Inflammatory macrophage treated with lipopolysaccharide for 1 hour (primary cell): ENCODE measurements at regions not wholly inside any gene's neighbourhood (a gene's known extent, or its start where the extent isn't known, plus 50 kb on each side); places are given as distances from the start of the nearest gene placed in this dataset.
A peak's percentile ranks its signal among the peaks of the same experiment; 100 is the strongest.

Experiments used
- DNase-seq, 2 donors: peaks; one replicate each; pipeline ENCODE4 v3.0.0-alpha.2; 2020 to 2022

DNA sequence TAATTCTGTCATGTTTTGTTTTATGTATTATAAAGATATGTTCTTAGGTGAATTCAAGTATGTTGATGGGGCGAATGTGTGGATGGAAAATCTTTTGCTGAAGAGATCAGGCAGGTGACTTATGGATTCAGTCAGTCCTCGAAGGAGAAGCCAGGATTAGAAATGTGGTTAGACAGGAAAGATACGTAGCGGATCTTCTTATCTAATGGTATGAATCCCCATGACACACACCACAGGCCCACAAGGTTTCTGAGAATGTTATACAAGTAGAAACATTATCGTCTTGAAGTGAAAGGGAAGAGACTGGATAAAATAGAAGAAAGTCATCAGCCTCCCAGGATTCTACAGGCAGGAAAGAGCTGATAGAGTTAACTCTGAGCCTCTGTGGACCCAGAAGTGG, 69.0 kb upstream of the RFXAP start:
- DNase-seq, result no peak

- no peak for DNase-seq
These were observed 68.6 kb upstream of the RFXAP start for GRCh38 chr13:36750461-36750860.

- no peak for DNase-seq
These were observed 68.1 kb upstream of the RFXAP start for GRCh38 chr13:36750946-36751345.

DNA sequence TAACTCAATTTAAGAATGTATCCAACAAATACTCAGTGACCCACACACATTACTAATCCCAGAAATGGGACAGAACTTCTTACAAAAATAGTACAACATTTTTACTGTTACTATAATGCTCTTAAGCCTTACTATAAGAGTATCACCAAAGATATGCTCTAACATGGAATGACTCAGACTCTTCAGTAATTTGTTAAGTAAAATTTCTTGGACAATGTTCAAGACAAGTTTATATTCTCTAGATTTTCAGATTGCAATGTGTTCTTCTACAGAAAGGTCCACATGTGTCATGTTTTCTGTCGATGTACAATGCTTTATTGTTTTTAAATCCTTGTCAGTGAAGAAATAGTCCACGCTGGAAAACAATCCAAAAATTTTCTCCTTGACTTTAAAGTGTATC, 66.3 kb upstream of the RFXAP start:
- DNase-seq, result no peak

- DNase-seq, result no peak
These were observed 65.8 kb upstream of the RFXAP start for GRCh38 chr13:36753176-36753575.

DNA sequence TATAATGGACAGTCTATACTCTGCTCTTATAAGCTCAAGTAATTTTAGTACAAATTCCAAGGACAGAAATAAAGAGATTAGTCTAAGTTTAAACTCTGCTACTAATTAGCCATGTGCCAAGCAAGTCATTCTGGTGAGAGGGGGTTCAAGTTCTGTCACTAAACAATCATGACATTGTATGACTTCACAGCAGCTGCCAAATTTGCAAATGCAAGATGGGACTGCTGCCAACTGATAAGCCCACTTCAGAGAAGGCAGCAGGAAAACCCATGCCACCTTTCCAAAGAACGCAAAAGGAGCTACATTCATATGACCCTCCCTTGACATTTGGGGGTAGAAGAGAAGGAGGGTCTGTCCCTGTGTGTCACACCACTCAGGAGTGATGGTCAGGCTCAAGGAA, 60.7 kb upstream of the RFXAP start:
- no peak for DNase-seq

- no peak for DNase-seq
These were observed 55.8 kb upstream of the RFXAP start for GRCh38 chr13:36763126-36763722.

DNA sequence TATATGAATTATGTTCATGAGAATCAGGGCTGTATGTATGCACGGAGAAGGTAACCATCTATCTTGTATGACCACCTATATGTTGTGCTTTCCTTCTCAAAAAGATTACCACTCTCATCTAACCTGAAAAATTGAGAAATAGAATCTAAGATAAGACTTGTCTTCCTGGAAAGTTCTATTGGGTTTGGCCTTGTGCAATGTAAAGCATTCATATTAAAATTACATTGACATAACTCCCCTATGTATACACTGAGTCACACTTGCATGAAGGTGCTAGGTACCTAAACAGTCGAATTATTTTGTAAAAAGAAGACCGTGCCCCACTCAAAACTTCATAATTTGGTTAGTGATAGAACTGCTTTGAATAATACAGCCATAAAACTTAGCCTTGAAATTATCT, 54.5 kb upstream of the RFXAP start:
- no peak for DNase-seq

- no peak for DNase-seq
These were observed 54.1 kb upstream of the RFXAP start for GRCh38 chr13:36764957-36765356.

- no peak for DNase-seq
These were observed 52.7 kb upstream of the RFXAP start for GRCh38 chr13:36766295-36766694.

GRCh38 chr13:36767276-36767675, 51.7 kb upstream of the RFXAP start:
- no peak for DNase-seq

GRCh38 chr13:36769126-36769525, 49.9 kb upstream of the RFXAP start:
- DNase-seq, result peak; percentile 8 to 13
